ENCODE measurements at regions not wholly inside any gene's neighbourhood (a gene's known extent, or its start where the extent isn't known, plus 50 kb on each side); places are given as distances from the start of the nearest gene placed in this dataset.

DNA sequence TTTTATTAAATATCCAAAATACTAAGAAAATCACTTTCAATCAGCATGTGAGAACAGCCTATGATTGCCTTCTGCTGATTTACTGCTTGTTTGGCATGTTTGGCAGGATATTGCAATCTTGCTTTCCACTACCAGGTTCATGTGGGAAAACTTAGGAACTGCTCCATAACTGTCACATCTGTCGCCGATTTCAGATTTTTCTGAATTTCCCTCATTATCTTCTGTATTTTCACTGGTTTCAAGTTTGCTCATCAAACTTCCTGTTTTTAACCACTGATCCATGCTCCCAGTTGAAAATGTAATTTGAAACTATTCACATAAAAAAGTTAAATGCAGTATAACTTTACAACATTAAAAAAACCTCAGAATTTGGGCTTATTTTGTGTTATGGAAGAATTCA is 93.0 kb downstream of the NFKBIZ start:
- TF ChIP-seq, protein P1, sequence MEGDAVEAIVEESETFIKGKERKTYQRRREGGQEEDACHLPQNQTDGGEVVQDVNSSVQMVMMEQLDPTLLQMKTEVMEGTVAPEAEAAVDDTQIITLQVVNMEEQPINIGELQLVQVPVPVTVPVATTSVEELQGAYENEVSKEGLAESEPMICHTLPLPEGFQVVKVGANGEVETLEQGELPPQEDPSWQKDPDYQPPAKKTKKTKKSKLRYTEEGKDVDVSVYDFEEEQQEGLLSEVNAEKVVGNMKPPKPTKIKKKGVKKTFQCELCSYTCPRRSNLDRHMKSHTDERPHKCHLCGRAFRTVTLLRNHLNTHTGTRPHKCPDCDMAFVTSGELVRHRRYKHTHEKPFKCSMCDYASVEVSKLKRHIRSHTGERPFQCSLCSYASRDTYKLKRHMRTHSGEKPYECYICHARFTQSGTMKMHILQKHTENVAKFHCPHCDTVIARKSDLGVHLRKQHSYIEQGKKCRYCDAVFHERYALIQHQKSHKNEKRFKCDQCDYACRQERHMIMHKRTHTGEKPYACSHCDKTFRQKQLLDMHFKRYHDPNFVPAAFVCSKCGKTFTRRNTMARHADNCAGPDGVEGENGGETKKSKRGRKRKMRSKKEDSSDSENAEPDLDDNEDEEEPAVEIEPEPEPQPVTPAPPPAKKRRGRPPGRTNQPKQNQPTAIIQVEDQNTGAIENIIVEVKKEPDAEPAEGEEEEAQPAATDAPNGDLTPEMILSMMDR (conservative IDR thresholded peaks at IDR 0.05; ENCODE audit: low read length) = no peak
- no peak for TF ChIP-seq EZH2phosphoT487 (IDR thresholded peaks at IDR 0.05; ENCODE audit: borderline replicate concordance)

All from Loucy (cell line).